ENCODE measurements at regions not wholly inside any gene's neighbourhood (a gene's known extent, or its start where the extent isn't known, plus 50 kb on each side); places are given as distances from the start of the nearest gene placed in this dataset.

- TF ChIP-seq, protein P1, sequence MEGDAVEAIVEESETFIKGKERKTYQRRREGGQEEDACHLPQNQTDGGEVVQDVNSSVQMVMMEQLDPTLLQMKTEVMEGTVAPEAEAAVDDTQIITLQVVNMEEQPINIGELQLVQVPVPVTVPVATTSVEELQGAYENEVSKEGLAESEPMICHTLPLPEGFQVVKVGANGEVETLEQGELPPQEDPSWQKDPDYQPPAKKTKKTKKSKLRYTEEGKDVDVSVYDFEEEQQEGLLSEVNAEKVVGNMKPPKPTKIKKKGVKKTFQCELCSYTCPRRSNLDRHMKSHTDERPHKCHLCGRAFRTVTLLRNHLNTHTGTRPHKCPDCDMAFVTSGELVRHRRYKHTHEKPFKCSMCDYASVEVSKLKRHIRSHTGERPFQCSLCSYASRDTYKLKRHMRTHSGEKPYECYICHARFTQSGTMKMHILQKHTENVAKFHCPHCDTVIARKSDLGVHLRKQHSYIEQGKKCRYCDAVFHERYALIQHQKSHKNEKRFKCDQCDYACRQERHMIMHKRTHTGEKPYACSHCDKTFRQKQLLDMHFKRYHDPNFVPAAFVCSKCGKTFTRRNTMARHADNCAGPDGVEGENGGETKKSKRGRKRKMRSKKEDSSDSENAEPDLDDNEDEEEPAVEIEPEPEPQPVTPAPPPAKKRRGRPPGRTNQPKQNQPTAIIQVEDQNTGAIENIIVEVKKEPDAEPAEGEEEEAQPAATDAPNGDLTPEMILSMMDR (IDR thresholded peaks at IDR 0.05; ENCODE audit: extremely low read depth in 1 of 2, insufficient read depth in 1 of 2, low read depth in 1 of 2, low read length in 2 of 2) = no peak
- TF ChIP-seq, protein P2, sequence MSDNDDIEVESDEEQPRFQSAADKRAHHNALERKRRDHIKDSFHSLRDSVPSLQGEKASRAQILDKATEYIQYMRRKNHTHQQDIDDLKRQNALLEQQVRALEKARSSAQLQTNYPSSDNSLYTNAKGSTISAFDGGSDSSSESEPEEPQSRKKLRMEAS (IDR thresholded peaks at IDR 0.05; ENCODE audit: insufficient read depth, insufficient read length) = no peak
- TF ChIP-seq EZH2 (IDR thresholded peaks at IDR 0.05; ENCODE audit: borderline replicate concordance, low read depth, low read length, severe bottlenecking) = no peak
- no peak for TF ChIP-seq POLR2A (IDR thresholded peaks at IDR 0.05; ENCODE audit: low read depth, low read length)
- no peak for TF ChIP-seq MYC (IDR thresholded peaks at IDR 0.05; ENCODE audit: low read depth, low read length)
Observed at GRCh38 chr12:63317286-63317846, 166.4 kb upstream of the AVPR1A start.

All from endothelial cell of umbilical vein (primary cell).